HEK293 (cell line): ENCODE measurements at regions not wholly inside any gene's neighbourhood (a gene's known extent, or its start where the extent isn't known, plus 50 kb on each side); places are given as distances from the start of the nearest gene placed in this dataset.

Source experiments
- CTCF ChIA-PET: fragments of 350-600 bp; formaldehyde crosslinking; extraction: SDS; loops from one replicate; lab custom pipeline; 2021; ENCODE audit warnings: antibody characterized with exemption; lab: Yijun Ruan, JAX
- POLR2A ChIA-PET: fragments of 300-600 bp; formaldehyde crosslinking; extraction: SDS; loops from one replicate; lab custom pipeline; 2020; ENCODE audit warnings: antibody characterized with exemption, inconsistent platforms; lab: Yijun Ruan, JAX
- H3K27ac ChIP-seq: fragments of 200-500 bp; sonication (Bioruptor generic); 2 replicates; pipeline ENCODE4 v1.5.1; 2014; ENCODE audit warnings: low read depth, low read length, control low read depth, inconsistent platforms; ENCODE audit errors: extremely low read depth
- H3K36me3 ChIP-seq, 2 experiments: fragments of 200-500 bp in 1 of 2; sonication (Bioruptor generic) in 1 of 2; 1 replicate in 1 of 2; 2 replicates in 1 of 2; pipeline ENCODE4 v1.5.1; 2014 to 2017; ENCODE audit warnings: inconsistent platforms in 2 of 2, low read length in 2 of 2; ENCODE audit not compliant: control insufficient read depth in 2 of 2, insufficient read depth in 1 of 2
- H3K4me1 ChIP-seq: fragments of 200-500 bp; sonication (Bioruptor generic); 2 replicates; pipeline ENCODE4 v1.5.1; 2014; ENCODE audit warnings: mild to moderate bottlenecking, low read length, inconsistent platforms; ENCODE audit not compliant: control insufficient read depth, insufficient read depth
- H3K4me3 ChIP-seq: 2 replicates; pipeline ENCODE4 v1.5.1; 2011; ENCODE audit warnings: low read depth, mild to moderate bottlenecking, control low read depth, low read length, moderate library complexity
- H3K9me3 ChIP-seq: fragments of 200-500 bp; sonication (Bioruptor generic); 2 replicates; pipeline ENCODE4 v1.5.1; 2014; ENCODE audit warnings: low read depth, low read length, inconsistent platforms; ENCODE audit not compliant: control insufficient read depth, insufficient read depth
- HOXA7 ChIP-seq: sonication (generic); formaldehyde crosslinking; IDR thresholded peaks from 2 replicates; pipeline ENCODE4 v1.8.1; 2022; ENCODE audit warnings: missing genetic modification reagents, borderline replicate concordance
- SP2 ChIP-seq: fragments of 450-650 bp; formaldehyde crosslinking; IDR thresholded peaks from 2 replicates; pipeline ENCODE4 v1.5.1; 2016; ENCODE audit warnings: missing biosample characterization, missing genetic modification characterization
- ZBTB7A ChIP-seq: fragments of 450-650 bp; formaldehyde crosslinking; IDR thresholded peaks from 2 replicates; pipeline ENCODE4 v1.5.1; 2016; ENCODE audit warnings: low read depth, missing biosample characterization, missing genetic modification characterization
- ZBTB8A ChIP-seq: fragments of 450-650 bp; formaldehyde crosslinking; IDR thresholded peaks from 2 replicates; pipeline ENCODE4 v1.5.1; 2016; ENCODE audit warnings: missing biosample characterization, missing genetic modification characterization
- ZFP41 ChIP-seq: fragments of 450-650 bp; formaldehyde crosslinking; IDR thresholded peaks from 2 replicates; pipeline ENCODE4 v1.5.1; 2016; ENCODE audit warnings: missing biosample characterization, missing genetic modification characterization, borderline replicate concordance
- ZIC2 ChIP-seq: fragments of 450-650 bp; formaldehyde crosslinking; IDR thresholded peaks from 2 replicates; pipeline ENCODE4 v1.5.1; 2016; ENCODE audit warnings: missing biosample characterization, missing genetic modification characterization
- ZNF112 ChIP-seq: fragments of 450-650 bp; formaldehyde crosslinking; IDR thresholded peaks from 2 replicates; pipeline ENCODE4 v1.5.0; 2017; ENCODE audit warnings: missing biosample characterization, missing genetic modification characterization
- ZNF121 ChIP-seq: fragments of 450-650 bp; formaldehyde crosslinking; IDR thresholded peaks from 2 replicates; pipeline ENCODE4 v1.5.1; 2016; ENCODE audit warnings: missing biosample characterization, missing genetic modification characterization
- ZNF292 ChIP-seq: fragments of 450-650 bp; formaldehyde crosslinking; IDR thresholded peaks from 2 replicates; pipeline ENCODE4 v1.5.1; 2016; ENCODE audit warnings: low read depth, missing biosample characterization, missing genetic modification characterization, borderline replicate concordance
- ZNF366 ChIP-seq: fragments of 450-650 bp; formaldehyde crosslinking; conservative IDR thresholded peaks from 2 replicates; pipeline ENCODE4 v1.5.1; 2016; ENCODE audit warnings: missing biosample characterization, missing genetic modification characterization
- ZNF37A ChIP-seq: fragments of 450-650 bp; IDR thresholded peaks from 2 replicates; pipeline ENCODE4 v1.5.1; 2018; ENCODE audit warnings: missing biosample characterization, missing genetic modification characterization
- ZNF433 ChIP-seq: fragments of 450-650 bp; formaldehyde crosslinking; IDR thresholded peaks from 2 replicates; pipeline ENCODE4 v1.5.1; 2016; ENCODE audit warnings: missing biosample characterization, missing genetic modification characterization, low read depth
- ZNF48 ChIP-seq: fragments of 450-650 bp; formaldehyde crosslinking; IDR thresholded peaks from 2 replicates; pipeline ENCODE4 v1.5.1; 2016; ENCODE audit warnings: missing biosample characterization, missing genetic modification characterization
- ZNF571 ChIP-seq: fragments of 450-650 bp; formaldehyde crosslinking; IDR thresholded peaks from 2 replicates; pipeline ENCODE4 v1.5.0; 2017; ENCODE audit warnings: missing biosample characterization, missing genetic modification characterization
- ZNF585B ChIP-seq: fragments of 450-650 bp; formaldehyde crosslinking; IDR thresholded peaks from 2 replicates; pipeline ENCODE4 v1.5.1; 2016; ENCODE audit warnings: missing biosample characterization, missing genetic modification characterization
- ZNF596 ChIP-seq: fragments of 450-650 bp; IDR thresholded peaks from 2 replicates; pipeline ENCODE4 v1.5.0; 2018; ENCODE audit warnings: missing biosample characterization, mild to moderate bottlenecking, missing genetic modification characterization, moderate library complexity
- ZNF621 ChIP-seq: fragments of 450-650 bp; formaldehyde crosslinking; IDR thresholded peaks from 2 replicates; pipeline ENCODE4 v1.5.1; 2017; ENCODE audit warnings: missing biosample characterization, missing genetic modification characterization
- ZNF658 ChIP-seq: fragments of 450-650 bp; formaldehyde crosslinking; IDR thresholded peaks from 2 replicates; pipeline ENCODE4; 2016; ENCODE audit warnings: missing biosample characterization, missing genetic modification characterization
- ZNF776 ChIP-seq: fragments of 450-650 bp; formaldehyde crosslinking; IDR thresholded peaks from 2 replicates; pipeline ENCODE4 v1.5.0; 2017; ENCODE audit warnings: missing biosample characterization, missing genetic modification characterization, borderline replicate concordance
- ZNF830 ChIP-seq: fragments of 450-650 bp; IDR thresholded peaks from 2 replicates; pipeline ENCODE4 v1.5.0; 2018; ENCODE audit warnings: missing biosample characterization, missing genetic modification characterization, low read depth, mild to moderate bottlenecking, moderate library complexity
- ZNF843 ChIP-seq: fragments of 450-650 bp; formaldehyde crosslinking; IDR thresholded peaks from 2 replicates; pipeline ENCODE4 v1.5.1; 2016; ENCODE audit warnings: missing biosample characterization, missing genetic modification characterization
- ZSCAN23 ChIP-seq: fragments of 450-650 bp; formaldehyde crosslinking; IDR thresholded peaks from 2 replicates; pipeline ENCODE4 v1.5.1; 2016; ENCODE audit warnings: missing biosample characterization, missing genetic modification characterization
- TF ChIP-seq, protein P1 (sequence below): fragments of 450-650 bp; formaldehyde crosslinking; IDR thresholded peaks from 2 replicates; pipeline ENCODE4 v1.5.1; 2016; ENCODE audit warnings: missing biosample characterization, missing genetic modification characterization, borderline replicate concordance
- TF ChIP-seq, protein P2 (sequence below): fragments of 450-650 bp; formaldehyde crosslinking; IDR thresholded peaks from 2 replicates; pipeline ENCODE4 v1.5.0; 2017; ENCODE audit warnings: missing biosample characterization, missing genetic modification characterization, borderline replicate concordance
- TF ChIP-seq, protein P3 (sequence below): fragments of 450-650 bp; formaldehyde crosslinking; IDR thresholded peaks from 2 replicates; pipeline ENCODE4 v1.5.1; 2016; ENCODE audit warnings: missing biosample characterization, missing genetic modification characterization
- TF ChIP-seq, protein P4 (sequence below): fragments of 450-650 bp; formaldehyde crosslinking; IDR thresholded peaks from 2 replicates; pipeline ENCODE4; 2016; ENCODE audit warnings: missing biosample characterization, missing genetic modification characterization
- TF ChIP-seq, protein P5 (sequence below): fragments of 450-650 bp; formaldehyde crosslinking; IDR thresholded peaks from 2 replicates; pipeline ENCODE4 v1.5.1; 2016; ENCODE audit warnings: missing biosample characterization, missing genetic modification characterization

DNA sequence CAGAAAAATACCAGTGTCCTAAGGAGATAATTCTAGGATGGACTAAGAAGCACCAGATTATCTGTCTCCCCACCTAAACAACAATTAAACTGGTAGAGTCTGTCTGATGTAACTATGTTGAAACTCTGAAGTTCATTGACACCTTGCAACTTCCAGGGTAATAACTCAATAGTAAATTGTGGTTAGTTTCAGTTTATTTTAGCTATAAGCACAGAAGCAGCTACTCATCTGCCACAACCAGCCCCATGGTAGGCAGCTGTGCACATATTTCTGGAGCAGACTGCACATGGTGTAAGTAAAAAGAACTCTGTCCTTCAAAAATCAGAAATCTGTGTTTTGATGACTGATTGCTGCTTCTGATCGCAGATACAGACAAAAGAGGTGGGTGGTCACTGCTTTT, 852.1 kb downstream of the CDH11 start:
- Histone ChIP-seq H3K9me3 (no peaks in the 10 kb centered on the region), H3K27ac (no peak overlapping the region), H3K4me1 (no peaks in the 10 kb centered on the region), H3K36me3 (no peaks in the 10 kb centered on the region), H3K4me3 (no peak overlapping the region)
- ChIA-PET CTCF (no interaction called here), POLR2A (no interaction called here)
- TF ChIP-seq, protein P1, sequence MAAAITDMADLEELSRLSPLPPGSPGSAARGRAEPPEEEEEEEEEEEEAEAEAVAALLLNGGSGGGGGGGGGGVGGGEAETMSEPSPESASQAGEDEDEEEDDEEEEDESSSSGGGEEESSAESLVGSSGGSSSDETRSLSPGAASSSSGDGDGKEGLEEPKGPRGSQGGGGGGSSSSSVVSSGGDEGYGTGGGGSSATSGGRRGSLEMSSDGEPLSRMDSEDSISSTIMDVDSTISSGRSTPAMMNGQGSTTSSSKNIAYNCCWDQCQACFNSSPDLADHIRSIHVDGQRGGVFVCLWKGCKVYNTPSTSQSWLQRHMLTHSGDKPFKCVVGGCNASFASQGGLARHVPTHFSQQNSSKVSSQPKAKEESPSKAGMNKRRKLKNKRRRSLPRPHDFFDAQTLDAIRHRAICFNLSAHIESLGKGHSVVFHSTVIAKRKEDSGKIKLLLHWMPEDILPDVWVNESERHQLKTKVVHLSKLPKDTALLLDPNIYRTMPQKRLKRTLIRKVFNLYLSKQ (tag by site-specific recombination), result no peak
- TF ChIP-seq ZNF571 (tag by site-specific recombination) (no peak), ZIC2 (tag by site-specific recombination) (no peak), ZNF433 (tag by site-specific recombination) (no peak), ZBTB7A (tag by site-specific recombination) (no peak), ZNF112 (tag by site-specific recombination) (no peak), ZNF37A (tag by site-specific recombination) (no peak), ZBTB8A (tag by site-specific recombination) (no peak)
- TF ChIP-seq, protein P2, sequence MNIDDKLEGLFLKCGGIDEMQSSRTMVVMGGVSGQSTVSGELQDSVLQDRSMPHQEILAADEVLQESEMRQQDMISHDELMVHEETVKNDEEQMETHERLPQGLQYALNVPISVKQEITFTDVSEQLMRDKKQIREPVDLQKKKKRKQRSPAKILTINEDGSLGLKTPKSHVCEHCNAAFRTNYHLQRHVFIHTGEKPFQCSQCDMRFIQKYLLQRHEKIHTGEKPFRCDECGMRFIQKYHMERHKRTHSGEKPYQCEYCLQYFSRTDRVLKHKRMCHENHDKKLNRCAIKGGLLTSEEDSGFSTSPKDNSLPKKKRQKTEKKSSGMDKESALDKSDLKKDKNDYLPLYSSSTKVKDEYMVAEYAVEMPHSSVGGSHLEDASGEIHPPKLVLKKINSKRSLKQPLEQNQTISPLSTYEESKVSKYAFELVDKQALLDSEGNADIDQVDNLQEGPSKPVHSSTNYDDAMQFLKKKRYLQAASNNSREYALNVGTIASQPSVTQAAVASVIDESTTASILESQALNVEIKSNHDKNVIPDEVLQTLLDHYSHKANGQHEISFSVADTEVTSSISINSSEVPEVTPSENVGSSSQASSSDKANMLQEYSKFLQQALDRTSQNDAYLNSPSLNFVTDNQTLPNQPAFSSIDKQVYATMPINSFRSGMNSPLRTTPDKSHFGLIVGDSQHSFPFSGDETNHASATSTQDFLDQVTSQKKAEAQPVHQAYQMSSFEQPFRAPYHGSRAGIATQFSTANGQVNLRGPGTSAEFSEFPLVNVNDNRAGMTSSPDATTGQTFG (tag by site-specific recombination), result no peak
- TF ChIP-seq, protein P3, sequence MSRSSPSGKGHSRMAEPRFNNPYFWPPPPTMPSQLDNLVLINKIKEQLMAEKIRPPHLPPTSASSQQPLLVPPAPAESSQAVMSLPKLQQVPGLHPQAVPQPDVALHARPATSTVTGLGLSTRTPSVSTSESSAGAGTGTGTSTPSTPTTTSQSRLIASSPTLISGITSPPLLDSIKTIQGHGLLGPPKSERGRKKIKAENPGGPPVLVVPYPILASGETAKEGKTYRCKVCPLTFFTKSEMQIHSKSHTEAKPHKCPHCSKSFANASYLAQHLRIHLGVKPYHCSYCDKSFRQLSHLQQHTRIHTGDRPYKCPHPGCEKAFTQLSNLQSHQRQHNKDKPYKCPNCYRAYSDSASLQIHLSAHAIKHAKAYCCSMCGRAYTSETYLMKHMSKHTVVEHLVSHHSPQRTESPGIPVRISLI (tag by site-specific recombination), result no peak
- TF ChIP-seq, protein P4, sequence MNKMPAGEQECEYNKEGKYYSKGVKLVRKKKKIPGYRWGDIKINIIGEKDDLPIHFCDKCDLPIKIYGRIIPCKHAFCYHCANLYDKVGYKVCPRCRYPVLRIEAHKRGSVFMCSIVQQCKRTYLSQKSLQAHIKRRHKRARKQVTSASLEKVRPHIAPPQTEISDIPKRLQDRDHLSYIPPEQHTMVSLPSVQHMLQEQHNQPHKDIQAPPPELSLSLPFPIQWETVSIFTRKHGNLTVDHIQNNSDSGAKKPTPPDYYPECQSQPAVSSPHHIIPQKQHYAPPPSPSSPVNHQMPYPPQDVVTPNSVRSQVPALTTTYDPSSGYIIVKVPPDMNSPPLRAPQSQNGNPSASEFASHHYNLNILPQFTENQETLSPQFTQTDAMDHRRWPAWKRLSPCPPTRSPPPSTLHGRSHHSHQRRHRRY (tag by site-specific recombination), result no peak
- TF ChIP-seq, protein P5, sequence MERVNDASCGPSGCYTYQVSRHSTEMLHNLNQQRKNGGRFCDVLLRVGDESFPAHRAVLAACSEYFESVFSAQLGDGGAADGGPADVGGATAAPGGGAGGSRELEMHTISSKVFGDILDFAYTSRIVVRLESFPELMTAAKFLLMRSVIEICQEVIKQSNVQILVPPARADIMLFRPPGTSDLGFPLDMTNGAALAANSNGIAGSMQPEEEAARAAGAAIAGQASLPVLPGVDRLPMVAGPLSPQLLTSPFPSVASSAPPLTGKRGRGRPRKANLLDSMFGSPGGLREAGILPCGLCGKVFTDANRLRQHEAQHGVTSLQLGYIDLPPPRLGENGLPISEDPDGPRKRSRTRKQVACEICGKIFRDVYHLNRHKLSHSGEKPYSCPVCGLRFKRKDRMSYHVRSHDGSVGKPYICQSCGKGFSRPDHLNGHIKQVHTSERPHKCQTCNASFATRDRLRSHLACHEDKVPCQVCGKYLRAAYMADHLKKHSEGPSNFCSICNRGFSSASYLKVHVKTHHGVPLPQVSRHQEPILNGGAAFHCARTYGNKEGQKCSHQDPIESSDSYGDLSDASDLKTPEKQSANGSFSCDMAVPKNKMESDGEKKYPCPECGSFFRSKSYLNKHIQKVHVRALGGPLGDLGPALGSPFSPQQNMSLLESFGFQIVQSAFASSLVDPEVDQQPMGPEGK (tag by site-specific recombination), result no peak

DNA sequence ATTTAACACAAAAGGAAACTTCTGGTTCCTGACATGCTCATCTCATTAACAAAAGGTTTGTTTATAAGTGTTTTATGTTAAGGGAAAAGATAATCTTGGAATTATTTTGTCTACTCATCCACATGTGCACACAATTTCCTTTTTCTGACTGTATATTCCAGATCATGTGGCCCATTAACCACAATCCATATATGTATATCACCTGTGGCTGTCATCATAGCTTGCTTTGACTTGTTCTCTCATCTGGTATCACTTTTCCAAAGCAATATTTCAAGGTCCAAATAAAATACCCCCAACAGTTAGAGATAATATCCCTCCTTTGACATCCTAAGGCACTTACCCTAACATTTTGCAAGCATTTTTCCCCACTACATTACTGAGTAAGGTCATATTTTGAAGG, 856.1 kb downstream of the CDH11 start:
- ChIA-PET CTCF (no interaction called here), POLR2A (no interaction called here)
- H3K27ac ChIP-seq, result no peak overlapping the region
- H3K36me3 ChIP-seq, result no peaks in the 10 kb centered on the region
- no peaks in the 10 kb centered on the region for H3K9me3 ChIP-seq
- no peak overlapping the region for H3K4me3 ChIP-seq
- H3K4me1 ChIP-seq, result no peaks in the 10 kb centered on the region
- no peak for TF ChIP-seq ZNF48 (tag by site-specific recombination)
- no peak for TF ChIP-seq ZNF596
- no peak for TF ChIP-seq ZNF585B
- TF ChIP-seq ZNF366 (tag by site-specific recombination), result no peak
- no peak for TF ChIP-seq ZNF621 (tag by site-specific recombination)
- no peak for TF ChIP-seq ZSCAN23 (tag by site-specific recombination)
- TF ChIP-seq, protein P4 (tag by site-specific recombination), result no peak
- no peak for TF ChIP-seq SP2 (tag by site-specific recombination)
- TF ChIP-seq ZNF121 (tag by site-specific recombination), result no peak
- no peak for TF ChIP-seq ZNF292
- no peak for TF ChIP-seq HOXA7
- no peak for TF ChIP-seq ZFP41 (tag by site-specific recombination)
- TF ChIP-seq ZNF843 (tag by site-specific recombination), result no peak
- TF ChIP-seq ZNF830, result no peak
- TF ChIP-seq ZNF658 (tag by site-specific recombination), result no peak
- TF ChIP-seq ZNF776 (tag by site-specific recombination), result no peak
